MV-4-11 (cell line): ENCODE measurements at regions not wholly inside any gene's neighbourhood (a gene's known extent, or its start where the extent isn't known, plus 50 kb on each side); places are given as distances from the start of the nearest gene placed in this dataset.

Source experiments
- DNase-seq: peaks from one replicate; lab custom pipeline; 2025; lab: John Stamatoyannopoulos, UW

- no peak for DNase-seq
Observed at GRCh38 chr6:91633374-91634111, 1046.7 kb upstream of the MAP3K7 start.

DNA sequence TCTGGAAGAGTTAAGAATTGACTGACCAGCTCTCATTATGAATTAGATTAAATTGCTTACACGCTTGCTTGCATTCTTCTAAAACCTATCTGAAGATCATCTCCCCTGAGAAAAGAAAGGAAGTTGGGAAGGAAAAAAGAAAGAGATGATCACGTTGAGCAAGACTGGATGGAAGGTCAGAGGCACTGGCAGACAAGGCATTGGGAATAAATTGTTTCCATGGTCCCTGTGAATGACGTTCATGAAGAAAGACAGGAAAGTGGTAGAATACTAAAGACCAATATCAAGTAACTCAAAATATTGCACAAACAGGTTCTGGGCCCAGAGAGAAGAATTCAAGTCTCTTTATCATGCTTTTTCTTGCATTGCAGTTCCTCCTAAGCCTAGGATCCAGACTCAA, 1045.4 kb upstream of the MAP3K7 start:
- DNase-seq: no peak

- no peak for DNase-seq
Observed at GRCh38 chr6:91631227-91631626, 1044.4 kb upstream of the MAP3K7 start.

GRCh38 chr6:91626911-91627310, 1040.0 kb upstream of the MAP3K7 start:
- no peak for DNase-seq

GRCh38 chr6:91613481-91613880, 1026.6 kb upstream of the MAP3K7 start:
- no peak for DNase-seq

- DNase-seq: no peak
Observed at GRCh38 chr6:91611190-91611589, 1024.3 kb upstream of the MAP3K7 start.

- DNase-seq: no peak
Observed at GRCh38 chr6:91608428-91608827, 1021.6 kb upstream of the MAP3K7 start.

DNA sequence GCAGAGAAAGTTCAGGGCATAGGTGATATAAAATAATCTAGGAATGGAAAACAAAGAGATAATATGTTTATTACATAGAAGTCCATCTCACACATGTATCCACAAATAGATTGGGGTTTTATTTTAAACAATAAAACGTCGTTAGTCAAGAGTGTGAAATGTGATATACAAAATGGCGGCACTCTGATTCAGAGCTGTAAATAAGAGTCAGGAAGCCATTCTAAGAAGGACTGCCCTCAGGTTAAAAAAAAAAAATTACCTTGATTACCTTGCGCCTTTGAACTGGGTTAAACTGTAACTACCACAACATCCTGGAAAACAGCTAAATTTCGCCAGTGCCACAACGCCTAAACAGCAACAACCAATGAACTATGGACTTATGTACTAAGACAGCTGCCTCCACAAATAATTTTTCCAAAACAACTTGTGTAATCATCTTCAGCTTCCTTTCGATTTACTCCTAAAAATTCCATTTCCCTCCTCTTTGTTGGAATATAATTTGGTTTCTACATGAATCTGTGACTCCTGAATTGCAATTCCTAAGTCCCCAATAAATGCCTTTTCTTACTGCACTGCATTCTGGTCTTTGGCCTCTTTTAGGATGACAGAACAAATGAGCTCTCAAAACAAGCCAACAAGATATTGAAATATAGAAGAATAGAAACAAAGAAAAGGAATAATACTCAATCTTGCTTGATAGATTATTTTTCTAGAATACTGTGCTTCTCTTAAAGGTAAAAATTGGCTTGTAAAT, 1019.5 kb upstream of the MAP3K7 start:
- DNase-seq: no peak

DNA sequence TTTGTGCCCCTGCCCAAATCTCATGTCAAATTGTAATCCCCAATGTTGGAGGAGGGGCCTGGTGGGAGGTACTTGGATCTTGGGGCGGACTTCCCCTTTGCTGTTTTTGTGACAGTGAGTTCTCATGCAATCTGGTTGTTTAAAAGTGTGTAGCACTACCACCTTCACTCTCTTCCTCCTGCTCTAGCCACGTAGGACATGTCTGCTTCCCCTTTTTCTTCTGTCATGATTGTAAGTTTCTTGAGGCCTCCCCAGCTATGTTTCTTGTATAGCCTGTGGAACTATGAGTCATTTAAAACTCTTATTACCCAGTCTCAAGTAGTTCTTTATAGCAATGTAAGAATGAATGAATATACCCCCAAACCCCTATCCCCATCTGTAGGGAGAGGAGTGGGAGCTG, 1013.7 kb upstream of the MAP3K7 start:
- no peak for DNase-seq

- no peak for DNase-seq
Observed at GRCh38 chr6:91590191-91590590, 1003.3 kb upstream of the MAP3K7 start.

GRCh38 chr6:91580635-91581034, 993.8 kb upstream of the MAP3K7 start:
- no peak for DNase-seq

- DNase-seq: no peak
Observed at GRCh38 chr6:91575032-91575431, 988.2 kb upstream of the MAP3K7 start.

DNA sequence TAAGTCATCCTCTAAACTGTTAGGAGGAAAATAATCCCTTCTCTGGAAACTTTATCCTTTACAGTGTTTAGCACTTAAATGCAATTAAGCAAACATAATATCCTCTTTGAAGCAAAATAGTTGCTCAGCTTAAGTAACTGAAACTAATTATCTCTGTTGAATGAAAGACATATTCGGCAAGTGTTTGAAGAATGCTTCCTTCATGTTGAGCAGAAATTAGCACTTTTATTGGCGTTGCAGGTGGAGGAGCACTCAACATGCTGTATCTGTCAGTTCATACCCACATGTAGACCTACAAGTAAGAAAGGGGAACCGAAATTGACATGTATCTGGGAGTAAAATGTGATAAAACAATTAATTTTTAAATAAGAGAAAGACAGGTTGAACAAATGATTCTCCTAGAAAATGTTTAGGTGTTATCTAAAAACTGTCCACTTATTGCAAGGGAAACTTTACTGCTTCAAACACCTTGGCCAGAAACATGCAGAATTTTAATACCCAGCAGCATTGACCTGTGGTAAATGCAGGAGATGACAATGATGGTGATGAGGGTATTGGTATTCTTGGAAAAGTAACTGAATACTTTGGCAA, 987.0 kb upstream of the MAP3K7 start:
- DNase-seq: no peak

DNA sequence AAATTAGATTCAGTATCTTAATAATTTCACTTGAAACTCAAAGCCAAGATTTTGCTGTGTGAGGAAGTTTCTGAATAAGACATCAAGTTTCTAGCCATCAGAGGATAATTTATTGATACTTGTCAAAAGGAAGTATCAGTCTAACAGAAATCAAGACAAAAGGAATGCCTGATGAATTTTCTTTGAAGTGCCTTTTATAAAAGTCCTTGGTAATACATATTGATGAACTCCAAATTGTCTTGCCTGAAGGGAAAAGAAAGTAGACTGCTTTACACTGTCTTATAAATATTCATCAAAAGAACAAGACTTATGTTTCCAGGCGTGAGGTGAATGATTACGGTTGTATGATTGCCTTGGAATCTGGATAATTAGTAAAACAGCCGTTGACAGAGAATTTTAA, 986.0 kb upstream of the MAP3K7 start:
- DNase-seq: no peak

DNA sequence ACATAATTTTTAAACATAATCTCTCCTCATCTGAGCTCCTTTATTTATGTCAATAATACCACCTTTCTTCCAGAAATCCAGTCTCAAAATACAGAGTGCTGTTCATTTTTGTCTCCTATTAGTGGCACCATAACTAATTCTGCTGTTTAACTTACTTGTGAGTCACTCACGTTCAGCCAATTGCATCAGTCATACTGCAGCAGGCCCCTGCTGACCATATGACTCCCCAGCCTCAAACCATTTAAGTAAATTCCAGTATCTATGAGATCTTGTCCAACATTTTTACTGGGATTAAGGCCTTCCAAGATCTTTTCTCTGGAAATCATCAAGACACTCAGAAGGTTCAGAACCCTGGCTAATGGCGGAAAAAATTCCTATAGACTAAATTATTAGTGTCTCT, 982.2 kb upstream of the MAP3K7 start:
- no peak for DNase-seq

- no peak for DNase-seq
Observed at GRCh38 chr6:91566467-91566866, 979.6 kb upstream of the MAP3K7 start.

DNA sequence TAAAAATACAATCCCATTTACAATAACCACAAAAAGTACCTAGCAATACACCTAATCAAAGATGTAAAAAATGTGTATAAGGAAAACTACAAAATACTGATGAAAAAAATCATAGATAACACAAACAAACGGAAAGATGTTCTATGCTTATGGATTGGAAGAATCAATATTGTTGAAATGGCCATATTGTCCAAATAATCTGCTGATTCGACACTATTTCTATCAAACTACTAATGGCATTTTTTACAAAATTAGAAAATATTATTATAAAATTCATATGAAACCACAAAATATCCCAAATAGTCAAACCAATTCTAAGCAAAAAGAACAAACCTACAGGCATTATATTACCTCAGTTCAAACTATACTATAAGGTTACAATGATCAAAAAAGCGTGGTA, 978.3 kb upstream of the MAP3K7 start:
- no peak for DNase-seq

GRCh38 chr6:91562955-91563354, 976.1 kb upstream of the MAP3K7 start:
- no peak for DNase-seq

GRCh38 chr6:91560409-91560808, 973.5 kb upstream of the MAP3K7 start:
- DNase-seq: no peak

- DNase-seq: no peak
Observed at GRCh38 chr6:91540902-91541301, 954.0 kb upstream of the MAP3K7 start.

GRCh38 chr6:91539456-91539855, 952.6 kb upstream of the MAP3K7 start:
- DNase-seq: no peak

DNA sequence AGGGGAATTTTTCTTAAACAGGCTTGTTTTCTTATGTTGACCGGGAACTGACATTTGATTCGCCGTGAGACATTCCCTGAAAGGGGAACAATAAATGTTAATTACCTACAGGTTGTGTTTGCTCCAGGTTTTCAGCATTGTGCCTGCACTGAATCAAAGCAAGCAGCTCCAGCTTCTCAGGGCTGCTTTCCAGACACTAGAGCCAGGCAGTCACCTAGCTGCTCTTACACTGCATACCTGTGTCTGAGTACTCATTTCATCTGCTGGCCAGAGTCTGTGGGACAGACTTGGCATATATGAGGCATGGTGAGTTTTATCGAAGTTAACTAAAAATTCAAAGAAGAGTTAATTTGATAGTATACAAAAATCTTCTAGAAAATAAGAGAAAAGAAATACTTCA, 951.8 kb upstream of the MAP3K7 start:
- DNase-seq: no peak

DNA sequence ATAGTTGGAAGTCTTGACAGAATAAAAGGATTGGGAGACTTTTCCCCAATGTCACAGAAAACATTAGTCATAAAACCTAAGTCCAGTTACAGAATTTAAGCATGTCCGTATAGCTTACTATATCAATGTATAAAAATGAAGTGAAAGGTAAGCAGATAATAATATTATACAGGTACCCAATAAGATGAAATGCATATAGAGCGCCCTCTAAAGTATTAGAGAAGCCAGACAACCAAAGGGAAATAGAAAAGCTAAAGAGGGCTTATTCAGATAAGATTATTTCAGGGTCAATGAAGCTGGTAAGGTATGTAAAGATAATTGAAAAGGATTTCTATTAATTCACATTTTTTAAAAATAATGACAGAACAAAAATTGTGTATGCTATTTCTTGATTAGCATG, 947.7 kb upstream of the MAP3K7 start:
- no peak for DNase-seq
